ENCODE measurements at regions not wholly inside any gene's neighbourhood (a gene's known extent, or its start where the extent isn't known, plus 50 kb on each side); places are given as distances from the start of the nearest gene placed in this dataset.

- POLR2A ChIA-PET: no interaction called here
- H3K36me3 ChIP-seq (ENCODE audit: control insufficient read depth in 2 of 2, insufficient read depth in 1 of 2, low read length in 2 of 2): no peaks in the 10 kb centered on the region
- CTCF ChIA-PET: no interaction called here
Observed at GRCh38 chr2:164439885-164440284, 181.4 kb downstream of the GRB14 start.

GRCh38 chr2:164439235-164439634 is 182.0 kb downstream of the GRB14 start:
- ChIA-PET POLR2A (no interaction called here), CTCF (no interaction called here)
- no peaks in the 10 kb centered on the region for H3K36me3 ChIP-seq (ENCODE audit: control insufficient read depth in 2 of 2, insufficient read depth in 1 of 2, low read length in 2 of 2)
- no peak overlapping the region for H3K27ac ChIP-seq (ENCODE audit: extremely low read depth, low read depth, low read length)
- no peak overlapping the region for H3K4me3 ChIP-seq (ENCODE audit: low read depth, low read length)
- H3K4me1 ChIP-seq (ENCODE audit: control insufficient read depth, insufficient read depth, low read length): no peaks in the 10 kb centered on the region
- H3K9me3 ChIP-seq (ENCODE audit: control insufficient read depth, insufficient read depth, low read depth, low read length): no peaks in the 10 kb centered on the region
- no peak for TF ChIP-seq HOXA7 (CRISPR knock-in tag; IDR thresholded peaks at IDR 0.05; ENCODE audit: borderline replicate concordance)
- no peak for TF ChIP-seq ELK4 (IDR thresholded peaks at IDR 0.05; ENCODE audit: borderline replicate concordance, low read depth, low read length)
- no peak for TF ChIP-seq HOXD13 (CRISPR knock-in tag; IDR thresholded peaks at IDR 0.05; ENCODE audit: borderline replicate concordance)
- TF ChIP-seq PRDM2 (tag by site-specific recombination; IDR thresholded peaks at IDR 0.05; ENCODE audit: borderline replicate concordance): no peak
- TF ChIP-seq ZNF2 (tag by site-specific recombination; IDR thresholded peaks at IDR 0.05): no peak
- no peak for TF ChIP-seq ZSCAN23 (tag by site-specific recombination; IDR thresholded peaks at IDR 0.05)
- no peak for TF ChIP-seq ZNF600 (tag by site-specific recombination; IDR thresholded peaks at IDR 0.05)
- no peak for TF ChIP-seq HOXC10 (CRISPR knock-in tag; IDR thresholded peaks at IDR 0.05)
- no peak for TF ChIP-seq ZSCAN16 (tag by site-specific recombination; IDR thresholded peaks at IDR 0.05)

More at GRCh38 chr2:164439885-164440284, 181.4 kb downstream of the GRB14 start:
- no peak overlapping the region for H3K27ac ChIP-seq (ENCODE audit: extremely low read depth, low read depth, low read length)
- TF ChIP-seq ZBTB44 (tag by site-specific recombination; IDR thresholded peaks at IDR 0.05): no peak
- no peak for TF ChIP-seq ZNF510 (tag by site-specific recombination; IDR thresholded peaks at IDR 0.05; ENCODE audit: insufficient replicate concordance)
- TF ChIP-seq ZNF114 (tag by site-specific recombination; IDR thresholded peaks at IDR 0.05): no peak
- TF ChIP-seq ZNF677 (tag by site-specific recombination; IDR thresholded peaks at IDR 0.05): no peak
- no peak for TF ChIP-seq ZNF324 (tag by site-specific recombination; IDR thresholded peaks at IDR 0.05)
- TF ChIP-seq ZBTB10 (tag by site-specific recombination; IDR thresholded peaks at IDR 0.05): no peak
- TF ChIP-seq ZNF366 (tag by site-specific recombination; conservative IDR thresholded peaks at IDR 0.05): no peak
- TF ChIP-seq ZBTB20 (tag by site-specific recombination; IDR thresholded peaks at IDR 0.05): no peak
- no peak for TF ChIP-seq ZNF155 (tag by site-specific recombination; IDR thresholded peaks at IDR 0.05)
- no peak for TF ChIP-seq ZNF76 (tag by site-specific recombination; IDR thresholded peaks at IDR 0.05; ENCODE audit: borderline replicate concordance, low read depth)
- TF ChIP-seq SCRT2 (tag by site-specific recombination; IDR thresholded peaks at IDR 0.05): no peak
- TF ChIP-seq AEBP2 (tag by site-specific recombination; IDR thresholded peaks at IDR 0.05; ENCODE audit: borderline replicate concordance): no peak
- no peaks in the 10 kb centered on the region for H3K9me3 ChIP-seq (ENCODE audit: control insufficient read depth, insufficient read depth, low read depth, low read length)
- H3K4me1 ChIP-seq (ENCODE audit: control insufficient read depth, insufficient read depth, low read length): no peaks in the 10 kb centered on the region
- H3K4me3 ChIP-seq (ENCODE audit: low read depth, low read length): no peak overlapping the region

Measured in HEK293 (cell line).